Fibroblast of lung (primary cell): ENCODE measurements at regions not wholly inside any gene's neighbourhood (a gene's known extent, or its start where the extent isn't known, plus 50 kb on each side); places are given as distances from the start of the nearest gene placed in this dataset.
A peak's percentile ranks its signal among the peaks of the same experiment; 100 is the strongest.

ENCODE experiments used
- DNase-seq, 2 donors: peaks; one replicate each; pipeline versions ENCODE4 v3.0.0 to v3.0.0-alpha.2; 2010; ENCODE audit warnings: low read depth in 2 of 2
- H2AFZ ChIP-seq: 2 replicates; pipeline ENCODE4 v1.5.1; 2012; ENCODE audit warnings: low read length, control low read depth, inconsistent platforms
- H3K27ac ChIP-seq: 2 replicates; pipeline ENCODE4 v1.5.1; 2011; ENCODE audit warnings: low read length, control low read depth; ENCODE audit not compliant: insufficient read depth
- H3K27me3 ChIP-seq: 2 replicates; pipeline ENCODE4 v1.5.1; 2011; ENCODE audit warnings: mild to moderate bottlenecking, low read length; ENCODE audit not compliant: control insufficient read depth, insufficient read depth
- H3K36me3 ChIP-seq: 2 replicates; pipeline ENCODE4 v1.5.1; 2011; ENCODE audit warnings: low read length; ENCODE audit not compliant: control insufficient read depth, insufficient read depth
- H3K4me1 ChIP-seq: 2 replicates; pipeline ENCODE4 v1.5.1; 2011; ENCODE audit warnings: low read length; ENCODE audit not compliant: control insufficient read depth, insufficient read depth; ENCODE audit errors: extremely low read depth
- H3K4me2 ChIP-seq: 2 replicates; pipeline ENCODE4 v1.5.1; 2011; ENCODE audit warnings: low read length, control low read depth; ENCODE audit not compliant: insufficient read depth; ENCODE audit errors: extremely low read depth
- H3K4me3 ChIP-seq, 4 experiments: fragments of 200-600 bp in 1 of 4; sonication (generic) in 1 of 4; replicated peaks in 1 of 4; 2 replicates each; pipeline ENCODE4 v1.5.1; 2011 to 2016; ENCODE audit warnings: low read length in 4 of 4, low read depth in 3 of 4, mild to moderate bottlenecking in 3 of 4, control low read depth in 2 of 4, inconsistent platforms in 1 of 4, mixed read lengths in 1 of 4; ENCODE audit not compliant: insufficient read depth in 1 of 4; ENCODE audit errors: control extremely low read depth in 1 of 4
- H3K79me2 ChIP-seq: 2 replicates; pipeline ENCODE4 v1.5.1; 2012; ENCODE audit warnings: mild to moderate bottlenecking, low read length, inconsistent platforms; ENCODE audit not compliant: control insufficient read depth, insufficient read depth
- H3K9ac ChIP-seq: 2 replicates; pipeline ENCODE4 v1.5.1; 2011; ENCODE audit warnings: mild to moderate bottlenecking, low read length, control low read depth; ENCODE audit not compliant: insufficient read depth
- H3K9me3 ChIP-seq: 2 replicates; pipeline ENCODE4 v1.5.1; 2012; ENCODE audit warnings: low read depth, low read length; ENCODE audit not compliant: control insufficient read depth, insufficient read depth
- H4K20me1 ChIP-seq: 2 replicates; pipeline ENCODE4 v1.5.1; 2011; ENCODE audit warnings: low read length; ENCODE audit not compliant: control insufficient read depth, insufficient read depth; ENCODE audit errors: extremely low read depth
- EZH2 ChIP-seq: IDR thresholded peaks from 2 replicates; pipeline ENCODE4 v1.5.1; 2012; ENCODE audit warnings: low read length, control low read depth, mild to moderate bottlenecking; ENCODE audit errors: missing control alignments
- TF ChIP-seq, protein P1 (sequence below), 2 donors: IDR thresholded peaks in 1 of 2; conservative IDR thresholded peaks in 1 of 2; 1 replicate in 1 of 2; 2 replicates in 1 of 2; pipeline ENCODE4 v1.5.1; 2011 to 2012; ENCODE audit warnings: low read length in 2 of 2, control low read depth in 1 of 2, inconsistent platforms in 1 of 2, low read depth in 1 of 2, mild to moderate bottlenecking in 1 of 2

DNA sequence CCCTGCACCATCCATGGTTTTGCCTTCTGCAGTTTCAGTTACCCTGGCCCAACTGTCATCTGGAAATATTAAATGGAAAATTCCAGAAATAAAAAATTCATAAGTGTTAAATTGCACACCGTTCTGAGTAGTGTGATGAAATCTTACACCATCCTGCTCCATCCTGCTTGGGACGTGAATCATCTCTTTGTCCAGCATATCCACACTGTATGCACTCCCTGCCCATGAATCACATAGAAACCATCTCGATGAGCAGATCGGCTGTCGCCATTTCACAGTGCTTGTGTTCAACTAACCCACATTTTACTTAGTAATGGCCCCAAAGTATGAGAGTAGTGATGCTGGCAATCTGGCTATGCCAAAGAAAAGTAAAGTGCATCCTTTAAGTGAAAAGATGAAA lies 105.9 kb upstream of the ID4 start:
- Histone ChIP-seq H3K27me3 (no peaks in the 10 kb centered on the region), H3K4me3 (no peak overlapping the region), H4K20me1 (no peaks in the 10 kb centered on the region), H3K36me3 (no peaks in the 10 kb centered on the region), H3K27ac (no peak overlapping the region), H3K9me3 (no peaks in the 10 kb centered on the region), H2AFZ (no peak overlapping the region), H3K4me1 (no peaks in the 10 kb centered on the region), H3K79me2 (no peaks in the 10 kb centered on the region), H3K4me2 (no peak overlapping the region), H3K9ac (no peak overlapping the region)
- no peak for TF ChIP-seq EZH2
- TF ChIP-seq, protein P1, sequence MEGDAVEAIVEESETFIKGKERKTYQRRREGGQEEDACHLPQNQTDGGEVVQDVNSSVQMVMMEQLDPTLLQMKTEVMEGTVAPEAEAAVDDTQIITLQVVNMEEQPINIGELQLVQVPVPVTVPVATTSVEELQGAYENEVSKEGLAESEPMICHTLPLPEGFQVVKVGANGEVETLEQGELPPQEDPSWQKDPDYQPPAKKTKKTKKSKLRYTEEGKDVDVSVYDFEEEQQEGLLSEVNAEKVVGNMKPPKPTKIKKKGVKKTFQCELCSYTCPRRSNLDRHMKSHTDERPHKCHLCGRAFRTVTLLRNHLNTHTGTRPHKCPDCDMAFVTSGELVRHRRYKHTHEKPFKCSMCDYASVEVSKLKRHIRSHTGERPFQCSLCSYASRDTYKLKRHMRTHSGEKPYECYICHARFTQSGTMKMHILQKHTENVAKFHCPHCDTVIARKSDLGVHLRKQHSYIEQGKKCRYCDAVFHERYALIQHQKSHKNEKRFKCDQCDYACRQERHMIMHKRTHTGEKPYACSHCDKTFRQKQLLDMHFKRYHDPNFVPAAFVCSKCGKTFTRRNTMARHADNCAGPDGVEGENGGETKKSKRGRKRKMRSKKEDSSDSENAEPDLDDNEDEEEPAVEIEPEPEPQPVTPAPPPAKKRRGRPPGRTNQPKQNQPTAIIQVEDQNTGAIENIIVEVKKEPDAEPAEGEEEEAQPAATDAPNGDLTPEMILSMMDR (conservative IDR thresholded peaks at IDR 0.05 in 1 of 2, IDR thresholded peaks at IDR 0.05 in 1 of 2; ENCODE audit: low read depth in 1 of 2, low read length in 2 of 2): no peak
- peak; percentile 80 to 97 for DNase-seq

DNA sequence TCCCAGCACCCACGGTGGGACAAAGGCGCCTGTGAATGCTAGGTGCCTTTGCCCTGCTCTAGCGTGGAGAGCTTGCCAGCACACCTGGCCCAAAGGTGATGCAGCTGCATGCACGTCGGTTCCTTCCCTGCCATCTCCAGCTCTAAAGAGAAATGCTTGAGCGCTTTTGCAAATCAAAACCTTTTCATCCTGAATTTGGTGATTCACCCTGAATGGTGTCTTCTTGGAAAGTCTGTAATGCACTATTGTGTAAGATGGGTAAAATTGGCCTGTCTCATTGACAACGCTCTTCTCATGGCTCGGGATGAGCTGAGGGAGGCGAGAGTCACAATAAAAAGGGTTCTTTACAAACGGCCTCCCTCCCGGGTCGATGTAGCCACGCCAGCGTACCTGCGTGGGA lies 103.1 kb upstream of the ID4 start:
- H2AFZ ChIP-seq: no peak overlapping the region
- H3K4me3 ChIP-seq: no peak overlapping the region
- H3K27me3 ChIP-seq: no peaks in the 10 kb centered on the region
- no peaks in the 10 kb centered on the region for H3K36me3 ChIP-seq
- H3K79me2 ChIP-seq: no peaks in the 10 kb centered on the region
- TF ChIP-seq EZH2: no peak
- TF ChIP-seq, protein P1 (conservative IDR thresholded peaks at IDR 0.05 in 1 of 2, IDR thresholded peaks at IDR 0.05 in 1 of 2; ENCODE audit: low read depth in 1 of 2, low read length in 2 of 2): no peak
- no peak for DNase-seq
- H3K9ac ChIP-seq: no peak overlapping the region
- H3K9me3 ChIP-seq: no peaks in the 10 kb centered on the region
- H3K27ac ChIP-seq: no peak overlapping the region
- no peaks in the 10 kb centered on the region for H4K20me1 ChIP-seq
- no peaks in the 10 kb centered on the region for H3K4me1 ChIP-seq
- H3K4me2 ChIP-seq: no peak overlapping the region

DNA sequence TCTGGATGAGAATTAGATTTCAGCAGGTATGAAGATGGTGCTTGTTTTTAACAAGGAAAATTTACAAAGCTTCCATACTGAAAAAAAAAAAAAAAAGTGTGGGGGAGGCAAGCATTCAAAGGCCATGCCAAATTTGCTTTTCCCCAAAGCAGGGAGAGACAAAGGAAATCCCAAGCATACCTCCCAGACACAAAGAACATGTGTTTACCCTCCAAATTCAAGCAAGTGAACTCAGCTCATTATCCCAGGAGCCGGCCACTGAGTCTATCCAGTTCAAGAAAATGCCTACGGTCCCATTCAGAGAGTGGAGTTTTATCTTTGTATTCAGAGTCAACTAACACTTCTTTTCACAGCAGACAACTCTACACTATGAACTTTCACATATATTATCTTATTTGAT lies 102.7 kb upstream of the ID4 start:
- Histone ChIP-seq H3K4me2 (no peak overlapping the region), H4K20me1 (no peaks in the 10 kb centered on the region), H3K9ac (no peak overlapping the region), H3K79me2 (no peaks in the 10 kb centered on the region), H3K4me3 (no peak overlapping the region), H2AFZ (no peak overlapping the region), H3K27me3 (no peaks in the 10 kb centered on the region), H3K9me3 (no peaks in the 10 kb centered on the region), H3K36me3 (no peaks in the 10 kb centered on the region), H3K27ac (no peak overlapping the region), H3K4me1 (no peaks in the 10 kb centered on the region)
- DNase-seq: peak in 1 of 2 donors; percentile 48
- TF ChIP-seq, protein P1 (conservative IDR thresholded peaks at IDR 0.05 in 1 of 2, IDR thresholded peaks at IDR 0.05 in 1 of 2; ENCODE audit: low read depth in 1 of 2, low read length in 2 of 2): no peak
- TF ChIP-seq EZH2: no peak
